ENCODE measurements at regions not wholly inside any gene's neighbourhood (a gene's known extent, or its start where the extent isn't known, plus 50 kb on each side); places are given as distances from the start of the nearest gene placed in this dataset.

GRCh38 chr3:34419801-34420200 lies 621.4 kb downstream of the PDCD6IP start:
- no peak for DNase-seq (ENCODE audit: low read depth, low spot score)
- in situ Hi-C loops (cut with HindIII; ENCODE audit: low sequenced_read_pairs): no loop called here
- no peak overlapping the region for H3K4me3 ChIP-seq (ENCODE audit: low read depth, low read length)
- TF ChIP-seq CTCF (IDR thresholded peaks at IDR 0.05; ENCODE audit: low read depth, low read length): no peak

- DNase-seq (ENCODE audit: low read depth, low spot score): no peak
- in situ Hi-C loops (cut with HindIII; ENCODE audit: low sequenced_read_pairs): no loop called here
- TF ChIP-seq CTCF (IDR thresholded peaks at IDR 0.05; ENCODE audit: low read depth, low read length): no peak
- H3K4me3 ChIP-seq (ENCODE audit: low read depth, low read length): no peak overlapping the region
Observed at GRCh38 chr3:34421762-34422161, 623.3 kb downstream of the PDCD6IP start.

- DNase-seq (ENCODE audit: low read depth, low spot score): no peak
- no peak for TF ChIP-seq CTCF (IDR thresholded peaks at IDR 0.05; ENCODE audit: low read depth, low read length)
- no peak overlapping the region for H3K4me3 ChIP-seq (ENCODE audit: low read depth, low read length)
- in situ Hi-C loops (cut with HindIII; ENCODE audit: low sequenced_read_pairs): no loop called here
Observed at GRCh38 chr3:34439796-34440195, 641.4 kb downstream of the PDCD6IP start.

- DNase-seq (ENCODE audit: low read depth, low spot score): no peak
- H3K4me3 ChIP-seq (ENCODE audit: low read depth, low read length): no peak overlapping the region
- no peak for TF ChIP-seq CTCF (IDR thresholded peaks at IDR 0.05; ENCODE audit: low read depth, low read length)
- in situ Hi-C loops (cut with HindIII; ENCODE audit: low sequenced_read_pairs): no loop called here
Observed at GRCh38 chr3:34444137-34444536, 645.7 kb downstream of the PDCD6IP start.

GRCh38 chr3:34449305-34449704 lies 650.9 kb downstream of the PDCD6IP start:
- no peak for TF ChIP-seq CTCF (IDR thresholded peaks at IDR 0.05; ENCODE audit: low read depth, low read length)
- DNase-seq (ENCODE audit: low read depth, low spot score): no peak
- in situ Hi-C loops (cut with HindIII; ENCODE audit: low sequenced_read_pairs): no loop called here
- no peak overlapping the region for H3K4me3 ChIP-seq (ENCODE audit: low read depth, low read length)

GRCh38 chr3:34463414-34463813 lies 665.0 kb downstream of the PDCD6IP start:
- no peak for DNase-seq (ENCODE audit: low read depth, low spot score)
- in situ Hi-C loops (cut with HindIII; ENCODE audit: low sequenced_read_pairs): no loop called here
- TF ChIP-seq CTCF (IDR thresholded peaks at IDR 0.05; ENCODE audit: low read depth, low read length): no peak
- no peak overlapping the region for H3K4me3 ChIP-seq (ENCODE audit: low read depth, low read length)

- DNase-seq (ENCODE audit: low read depth, low spot score): no peak
- TF ChIP-seq CTCF (IDR thresholded peaks at IDR 0.05; ENCODE audit: low read depth, low read length): no peak
- in situ Hi-C loops (cut with HindIII; ENCODE audit: low sequenced_read_pairs): no loop called here
- no peak overlapping the region for H3K4me3 ChIP-seq (ENCODE audit: low read depth, low read length)
Observed at GRCh38 chr3:34464646-34465045, 666.2 kb downstream of the PDCD6IP start.
